Ishikawa (cell line): ENCODE measurements at regions not wholly inside any gene's neighbourhood (a gene's known extent, or its start where the extent isn't known, plus 50 kb on each side); places are given as distances from the start of the nearest gene placed in this dataset.

ENCODE experiments used
- CEBPB ChIP-seq: IDR thresholded peaks from 2 replicates; pipeline ENCODE4 v1.6.1; 2012
- CREB1 ChIP-seq: IDR thresholded peaks from 2 replicates; pipeline ENCODE4 v1.6.1; 2012; ENCODE audit warnings: low read depth
- EGR1 ChIP-seq: IDR thresholded peaks from 2 replicates; pipeline ENCODE4 v1.6.1; 2012
- EP300 ChIP-seq: IDR thresholded peaks from 2 replicates; pipeline ENCODE4 v1.6.1; 2012; ENCODE audit warnings: borderline replicate concordance
- FOXM1 ChIP-seq: IDR thresholded peaks from 2 replicates; pipeline ENCODE4 v1.6.1; 2012; ENCODE audit warnings: low read depth, borderline replicate concordance
- RAD21 ChIP-seq: IDR thresholded peaks from 2 replicates; pipeline ENCODE4 v1.6.1; 2012; ENCODE audit warnings: low read depth
- TAF1 ChIP-seq: IDR thresholded peaks from 2 replicates; pipeline ENCODE4 v1.6.1; 2012; ENCODE audit warnings: low read depth, mild to moderate bottlenecking
- YY1 ChIP-seq: IDR thresholded peaks from 2 replicates; pipeline ENCODE4 v1.6.1; 2012; ENCODE audit warnings: low read depth
- ZBTB7A ChIP-seq: IDR thresholded peaks from 2 replicates; pipeline ENCODE4 v1.6.1; 2012; ENCODE audit warnings: low read depth
- TF ChIP-seq, protein P1 (sequence below): IDR thresholded peaks from 2 replicates; pipeline ENCODE4 v1.6.1; 2012; ENCODE audit warnings: low read depth, mild to moderate bottlenecking
- TF ChIP-seq, protein P2 (sequence below): IDR thresholded peaks from 2 replicates; pipeline ENCODE4 v1.6.1; 2012
- TF ChIP-seq, protein P3 (sequence below): IDR thresholded peaks from 2 replicates; pipeline ENCODE4 v1.6.1; 2012

DNA sequence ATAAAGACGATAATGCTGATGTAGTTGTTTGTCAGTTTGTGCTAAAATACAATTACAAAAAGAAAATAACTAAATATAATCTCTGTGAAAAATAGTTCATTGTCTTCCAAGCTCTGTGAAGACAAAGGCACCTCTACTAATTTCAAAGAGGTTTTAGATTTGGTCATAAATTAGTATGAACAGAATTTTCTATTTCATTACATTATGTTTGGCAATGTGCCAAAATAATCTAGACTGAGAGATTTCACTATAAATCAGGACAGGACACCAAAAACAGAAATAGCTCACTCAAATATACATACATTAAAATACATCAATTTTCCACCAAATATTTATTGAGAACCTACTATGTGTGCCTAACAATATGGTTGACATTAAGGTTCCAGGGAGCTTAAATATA is 264.9 kb upstream of the CCDC54 start:
- TF ChIP-seq, protein P1, sequence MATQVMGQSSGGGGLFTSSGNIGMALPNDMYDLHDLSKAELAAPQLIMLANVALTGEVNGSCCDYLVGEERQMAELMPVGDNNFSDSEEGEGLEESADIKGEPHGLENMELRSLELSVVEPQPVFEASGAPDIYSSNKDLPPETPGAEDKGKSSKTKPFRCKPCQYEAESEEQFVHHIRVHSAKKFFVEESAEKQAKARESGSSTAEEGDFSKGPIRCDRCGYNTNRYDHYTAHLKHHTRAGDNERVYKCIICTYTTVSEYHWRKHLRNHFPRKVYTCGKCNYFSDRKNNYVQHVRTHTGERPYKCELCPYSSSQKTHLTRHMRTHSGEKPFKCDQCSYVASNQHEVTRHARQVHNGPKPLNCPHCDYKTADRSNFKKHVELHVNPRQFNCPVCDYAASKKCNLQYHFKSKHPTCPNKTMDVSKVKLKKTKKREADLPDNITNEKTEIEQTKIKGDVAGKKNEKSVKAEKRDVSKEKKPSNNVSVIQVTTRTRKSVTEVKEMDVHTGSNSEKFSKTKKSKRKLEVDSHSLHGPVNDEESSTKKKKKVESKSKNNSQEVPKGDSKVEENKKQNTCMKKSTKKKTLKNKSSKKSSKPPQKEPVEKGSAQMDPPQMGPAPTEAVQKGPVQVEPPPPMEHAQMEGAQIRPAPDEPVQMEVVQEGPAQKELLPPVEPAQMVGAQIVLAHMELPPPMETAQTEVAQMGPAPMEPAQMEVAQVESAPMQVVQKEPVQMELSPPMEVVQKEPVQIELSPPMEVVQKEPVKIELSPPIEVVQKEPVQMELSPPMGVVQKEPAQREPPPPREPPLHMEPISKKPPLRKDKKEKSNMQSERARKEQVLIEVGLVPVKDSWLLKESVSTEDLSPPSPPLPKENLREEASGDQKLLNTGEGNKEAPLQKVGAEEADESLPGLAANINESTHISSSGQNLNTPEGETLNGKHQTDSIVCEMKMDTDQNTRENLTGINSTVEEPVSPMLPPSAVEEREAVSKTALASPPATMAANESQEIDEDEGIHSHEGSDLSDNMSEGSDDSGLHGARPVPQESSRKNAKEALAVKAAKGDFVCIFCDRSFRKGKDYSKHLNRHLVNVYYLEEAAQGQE = no peak
- no peak for TF ChIP-seq TAF1
- no peak for TF ChIP-seq RAD21
- no peak for TF ChIP-seq CEBPB
- no peak for TF ChIP-seq EGR1
- no peak for TF ChIP-seq FOXM1
- no peak for TF ChIP-seq YY1
- TF ChIP-seq ZBTB7A = no peak
- no peak for TF ChIP-seq EP300
- TF ChIP-seq, protein P2, sequence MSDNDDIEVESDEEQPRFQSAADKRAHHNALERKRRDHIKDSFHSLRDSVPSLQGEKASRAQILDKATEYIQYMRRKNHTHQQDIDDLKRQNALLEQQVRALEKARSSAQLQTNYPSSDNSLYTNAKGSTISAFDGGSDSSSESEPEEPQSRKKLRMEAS = no peak
- TF ChIP-seq CREB1 = no peak
- TF ChIP-seq, protein P3, sequence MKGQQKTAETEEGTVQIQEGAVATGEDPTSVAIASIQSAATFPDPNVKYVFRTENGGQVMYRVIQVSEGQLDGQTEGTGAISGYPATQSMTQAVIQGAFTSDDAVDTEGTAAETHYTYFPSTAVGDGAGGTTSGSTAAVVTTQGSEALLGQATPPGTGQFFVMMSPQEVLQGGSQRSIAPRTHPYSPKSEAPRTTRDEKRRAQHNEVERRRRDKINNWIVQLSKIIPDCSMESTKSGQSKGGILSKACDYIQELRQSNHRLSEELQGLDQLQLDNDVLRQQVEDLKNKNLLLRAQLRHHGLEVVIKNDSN = no peak
